Erythroblast (primary cell): ENCODE measurements at regions not wholly inside any gene's neighbourhood (a gene's known extent, or its start where the extent isn't known, plus 50 kb on each side); places are given as distances from the start of the nearest gene placed in this dataset.

Source experiments
- GATA1 ChIP-seq: IDR thresholded peaks from 2 replicates; pipeline ENCODE4 v1.6.1; 2011; ENCODE audit warnings: low read depth, mild to moderate bottlenecking, control low read depth, low read length, moderate library complexity
- POLR2A ChIP-seq: IDR thresholded peaks from 2 replicates; pipeline ENCODE4 v1.6.1; 2011; ENCODE audit warnings: mild to moderate bottlenecking, low read length

- TF ChIP-seq POLR2A: no peak
- no peak for TF ChIP-seq GATA1
Measured at GRCh38 chr15:61404567-61404966, 175.5 kb upstream of the RORA start.
